Gastrocnemius medialis (tissue), 4 donors: ENCODE measurements at regions not wholly inside any gene's neighbourhood (a gene's known extent, or its start where the extent isn't known, plus 50 kb on each side); places are given as distances from the start of the nearest gene placed in this dataset.

ENCODE experiments used
- ATAC-seq, 2 donors: fragments of 150-250 bp; one replicate each; pipeline ENCODE4 v1.9.1; 2016
- DNase-seq, 2 donors: peaks; one replicate each; pipeline ENCODE4 v3.0.0-alpha.2; 2019
- H3K27ac ChIP-seq, 4 donors: fragments of 200-600 bp; sonication (generic); 1 replicate in 1 of 4; 2 replicates in 3 of 4; pipeline ENCODE4 v1.5.1; 2016 to 2018; ENCODE audit warnings: mild to moderate bottlenecking in 2 of 4, moderate library complexity in 1 of 4
- H3K27me3 ChIP-seq, 3 donors: fragments of 200-600 bp; sonication (generic) in 2 of 3; 1 replicate in 1 of 3; 2 replicates in 2 of 3; pipeline versions ENCODE4 v1.5.1 to v1.6.0; 2016 to 2019; ENCODE audit warnings: mild to moderate bottlenecking in 1 of 3, moderate library complexity in 1 of 3
- H3K36me3 ChIP-seq, 2 donors: fragments of 200-600 bp; sonication (generic) in 1 of 2; one replicate each; pipeline ENCODE4 v1.5.1; 2017 to 2018
- H3K4me1 ChIP-seq, 2 donors: fragments of 200-600 bp; sonication (generic) in 1 of 2; one replicate each; pipeline ENCODE4 v1.5.1; 2016 to 2017; ENCODE audit warnings: mild to moderate bottlenecking in 2 of 2
- H3K4me3 ChIP-seq, 4 donors: fragments of 200-600 bp; sonication (generic) in 3 of 4; 1 replicate in 1 of 4; 2 replicates in 3 of 4; pipeline ENCODE4 v1.5.1; 2016 to 2019; ENCODE audit warnings: mild to moderate bottlenecking in 2 of 4
- H3K9me3 ChIP-seq, 3 donors: fragments of 200-600 bp; sonication (generic) in 2 of 3; 1 replicate in 1 of 3; 2 replicates in 2 of 3; pipeline ENCODE4 v1.5.1; 2016 to 2019
- CTCF ChIP-seq, 5 experiments: fragments of 450-650 bp in 3 of 5; fragments of 200-600 bp in 2 of 5; sonication (generic) in 2 of 5; IDR thresholded peaks in 4 of 5; conservative IDR thresholded peaks in 1 of 5; 1 replicate in 4 of 5; 2 replicates in 1 of 5; pipeline ENCODE4 v1.5.1; 2016 to 2019; ENCODE audit warnings: antibody characterized with exemption in 5 of 5, mild to moderate bottlenecking in 3 of 5, moderate library complexity in 3 of 5
- POLR2A ChIP-seq, 2 donors: fragments of 450-650 bp; IDR thresholded peaks; one replicate each; pipeline ENCODE4 v1.6.1; 2017; ENCODE audit warnings: antibody characterized with exemption in 2 of 2, mild to moderate bottlenecking in 2 of 2, moderate library complexity in 2 of 2
- in situ Hi-C, 4 donors: fragments of 200-750 bp; cut with MboI; loops; one replicate each; pipeline versions ENCODE4 v1.15.0 to v1.8.0; 2017; ENCODE audit warnings: low sequenced_read_pairs in 4 of 4
- intact Hi-C: fragments of 100-400 bp; cut with DNase I; formaldehyde crosslinking; loops from one replicate; pipeline ENCODE4 v1.15.1; 2023; ENCODE audit warnings: low total_unique reads

GRCh38 chr6:145506565-145506964 is 228.8 kb downstream of the EPM2A start:
- Histone ChIP-seq H3K27me3 (no peaks in the 10 kb centered on the region), H3K4me1 (peaks cover 5 to 15% of the 10 kb centered on the region in 2 donors), H3K27ac (no peak overlapping the region), H3K4me3 (no peak overlapping the region), H3K36me3 (no peaks in the 10 kb centered on the region), H3K9me3 (no peaks in the 10 kb centered on the region)
- TF ChIP-seq CTCF (IDR thresholded peaks at IDR 0.05 in 4 of 5, conservative IDR thresholded peaks at IDR 0.05 in 1 of 5) (no peak), POLR2A (IDR thresholded peaks at IDR 0.05) (no peak)
- ATAC-seq (peak; percentile 69 to 76), DNase-seq (peak; percentile 16 to 42)
- intact Hi-C loops (no loop called here), in situ Hi-C loops (no loop called here)

GRCh38 chr6:145507239-145507638 is 228.1 kb downstream of the EPM2A start:
- ATAC-seq, result no peak

GRCh38 chr6:145508107-145508506 is 227.2 kb downstream of the EPM2A start:
- Histone ChIP-seq H3K36me3 (no peaks in the 10 kb centered on the region), H3K27me3 (no peaks in the 10 kb centered on the region), H3K27ac (no peak overlapping the region), H3K4me1 (peaks cover 5 to 15% of the 10 kb centered on the region in 2 donors), H3K4me3 (no peak overlapping the region), H3K9me3 (no peaks in the 10 kb centered on the region)
- in situ Hi-C loops, result no loop called here
- ATAC-seq (no peak), DNase-seq (no peak)
- intact Hi-C loops, result no loop called here
- no peak for TF ChIP-seq POLR2A (IDR thresholded peaks at IDR 0.05)
- TF ChIP-seq CTCF (IDR thresholded peaks at IDR 0.05 in 4 of 5, conservative IDR thresholded peaks at IDR 0.05 in 1 of 5), result no peak

More at GRCh38 chr6:145507239-145507638, 228.1 kb downstream of the EPM2A start:
- Histone ChIP-seq H3K4me1 (peaks cover 5 to 15% of the 10 kb centered on the region in 2 donors), H3K27ac (no peak overlapping the region), H3K4me3 (no peak overlapping the region), H3K9me3 (no peaks in the 10 kb centered on the region), H3K27me3 (no peaks in the 10 kb centered on the region), H3K36me3 (no peaks in the 10 kb centered on the region)
- TF ChIP-seq CTCF (IDR thresholded peaks at IDR 0.05 in 4 of 5, conservative IDR thresholded peaks at IDR 0.05 in 1 of 5) (no peak), POLR2A (IDR thresholded peaks at IDR 0.05) (no peak)
- intact Hi-C loops, result no loop called here
- DNase-seq, result no peak
- in situ Hi-C loops, result no loop called here

- TF ChIP-seq CTCF (IDR thresholded peaks at IDR 0.05 in 4 of 5, conservative IDR thresholded peaks at IDR 0.05 in 1 of 5), result no peak
- no peak for TF ChIP-seq POLR2A (IDR thresholded peaks at IDR 0.05)
- DNase-seq, result no peak
- Histone ChIP-seq H3K4me3 (no peak overlapping the region), H3K36me3 (no peaks in the 10 kb centered on the region), H3K4me1 (no peaks in the 10 kb centered on the region), H3K9me3 (no peaks in the 10 kb centered on the region), H3K27me3 (no peaks in the 10 kb centered on the region), H3K27ac (no peak overlapping the region)
- no peak for ATAC-seq
- intact Hi-C loops, result no loop called here
- in situ Hi-C loops, result no loop called here
Measured at GRCh38 chr6:145517492-145517891, 217.8 kb downstream of the EPM2A start.

- no peak for ATAC-seq
- no peaks in the 10 kb centered on the region for H3K9me3 ChIP-seq
- H3K36me3 ChIP-seq, result no peaks in the 10 kb centered on the region
- no peak for DNase-seq
- H3K27ac ChIP-seq, result no peak overlapping the region
- no peak overlapping the region for H3K4me3 ChIP-seq
- intact Hi-C loops, result no loop called here
- TF ChIP-seq POLR2A (IDR thresholded peaks at IDR 0.05), result no peak
- TF ChIP-seq CTCF (IDR thresholded peaks at IDR 0.05 in 4 of 5, conservative IDR thresholded peaks at IDR 0.05 in 1 of 5), result no peak
- no peaks in the 10 kb centered on the region for H3K4me1 ChIP-seq
- no peaks in the 10 kb centered on the region for H3K27me3 ChIP-seq
- in situ Hi-C loops, result no loop called here
Measured at GRCh38 chr6:145525038-145525437, 210.3 kb downstream of the EPM2A start.
